Midbrain (tissue), 1 donor: ENCODE measurements at regions not wholly inside any gene's neighbourhood (a gene's known extent, or its start where the extent isn't known, plus 50 kb on each side); places are given as distances from the start of the nearest gene placed in this dataset.

Experiments
- DNase-seq: peaks from one replicate; lab custom pipeline; 2025; lab: John Stamatoyannopoulos, UW

- no peak for DNase-seq
Observed at GRCh38 chr18:78528411-78529258, 451.0 kb upstream of the SALL3 start.

- no peak for DNase-seq
Observed at GRCh38 chr18:78531637-78532036, 448.0 kb upstream of the SALL3 start.

- DNase-seq: no peak
Observed at GRCh38 chr18:78538669-78539440, 440.8 kb upstream of the SALL3 start.

- DNase-seq: no peak
Observed at GRCh38 chr18:78540636-78541529, 438.7 kb upstream of the SALL3 start.

GRCh38 chr18:78542204-78542603, 437.4 kb upstream of the SALL3 start:
- peak; percentile 67 for DNase-seq

GRCh38 chr18:78543201-78543725, 436.4 kb upstream of the SALL3 start:
- DNase-seq: no peak

- no peak for DNase-seq
Observed at GRCh38 chr18:78546281-78546680, 433.3 kb upstream of the SALL3 start.

- DNase-seq: no peak
Observed at GRCh38 chr18:78547817-78548216, 431.8 kb upstream of the SALL3 start.

- DNase-seq: no peak
Observed at GRCh38 chr18:78548261-78549058, 431.2 kb upstream of the SALL3 start.

- DNase-seq: no peak
Observed at GRCh38 chr18:78549971-78550370, 429.6 kb upstream of the SALL3 start.

GRCh38 chr18:78554944-78555608, 424.5 kb upstream of the SALL3 start:
- DNase-seq: no peak

- DNase-seq: no peak
Observed at GRCh38 chr18:78557371-78557770, 422.2 kb upstream of the SALL3 start.

GRCh38 chr18:78558101-78558810, 421.4 kb upstream of the SALL3 start:
- no peak for DNase-seq

- no peak for DNase-seq
Observed at GRCh38 chr18:78558948-78559347, 420.7 kb upstream of the SALL3 start.

- DNase-seq: no peak
Observed at GRCh38 chr18:78559584-78559983, 420.0 kb upstream of the SALL3 start.

- peak; percentile 49 for DNase-seq
Observed at GRCh38 chr18:78561757-78562510, 417.7 kb upstream of the SALL3 start.

- no peak for DNase-seq
Observed at GRCh38 chr18:78562531-78562961, 417.1 kb upstream of the SALL3 start.

GRCh38 chr18:78563110-78563509, 416.5 kb upstream of the SALL3 start:
- no peak for DNase-seq

GRCh38 chr18:78564030-78564429, 415.6 kb upstream of the SALL3 start:
- DNase-seq: no peak
